ENCODE measurements at regions not wholly inside any gene's neighbourhood (a gene's known extent, or its start where the extent isn't known, plus 50 kb on each side); places are given as distances from the start of the nearest gene placed in this dataset.

DNA sequence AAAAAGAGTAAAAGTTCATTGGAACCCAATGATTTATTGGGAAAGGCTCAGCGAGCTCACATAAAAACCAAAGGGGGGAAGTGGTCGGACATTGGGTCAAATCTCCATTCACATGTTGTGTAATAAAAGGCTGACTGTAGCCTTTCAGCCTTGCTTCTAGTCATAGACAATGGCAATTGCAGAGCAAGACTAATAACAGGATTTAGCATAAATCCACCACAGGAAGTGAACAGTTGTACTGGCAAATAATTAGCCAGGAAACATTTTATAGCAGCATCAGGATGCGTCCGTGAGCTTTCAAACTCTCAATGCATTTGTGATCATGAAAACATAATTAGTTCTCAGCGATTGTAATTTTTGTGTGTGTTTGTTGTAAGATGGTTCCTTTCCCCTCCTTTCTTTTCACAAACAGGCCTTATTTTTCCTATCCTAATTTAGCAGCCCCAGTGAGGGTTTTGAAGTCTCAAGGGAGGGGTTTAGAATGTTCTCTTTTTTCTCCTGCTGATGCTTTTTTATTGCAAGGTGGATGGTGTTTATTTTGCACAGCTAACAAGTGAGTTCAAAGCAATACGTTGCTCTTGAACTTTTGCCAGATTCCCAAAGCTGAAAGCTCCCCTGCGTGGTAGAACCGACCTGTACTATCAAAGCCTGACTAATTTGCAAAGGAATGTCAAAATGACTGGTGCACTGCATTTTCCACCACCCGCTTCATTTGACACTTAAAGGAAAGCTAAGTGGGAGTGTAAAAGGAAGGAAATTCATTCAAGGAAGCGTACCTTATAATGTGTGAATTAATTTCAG lies 105.6 kb downstream of the SPRY2 start:
- Histone ChIP-seq H3K4me1 (ENCODE audit: control insufficient read depth, insufficient read depth, low read length) (peaks cover 19% of the 10 kb centered on the region), H3K9me3 (replicated peaks; ENCODE audit: low read length) (no peaks in the 10 kb centered on the region), H3K27me3 (ENCODE audit: control insufficient read depth, insufficient read depth, low read length) (no peaks in the 10 kb centered on the region), H3K4me3 (ENCODE audit: low read length) (no peak overlapping the region), H3K36me3 (ENCODE audit: insufficient read depth, low read length) (no peaks in the 10 kb centered on the region), H3K4me2 (ENCODE audit: low read length) (peak overlapping the region; percentile 25), H3K9ac (ENCODE audit: low read depth, low read length) (no peak overlapping the region)

DNA sequence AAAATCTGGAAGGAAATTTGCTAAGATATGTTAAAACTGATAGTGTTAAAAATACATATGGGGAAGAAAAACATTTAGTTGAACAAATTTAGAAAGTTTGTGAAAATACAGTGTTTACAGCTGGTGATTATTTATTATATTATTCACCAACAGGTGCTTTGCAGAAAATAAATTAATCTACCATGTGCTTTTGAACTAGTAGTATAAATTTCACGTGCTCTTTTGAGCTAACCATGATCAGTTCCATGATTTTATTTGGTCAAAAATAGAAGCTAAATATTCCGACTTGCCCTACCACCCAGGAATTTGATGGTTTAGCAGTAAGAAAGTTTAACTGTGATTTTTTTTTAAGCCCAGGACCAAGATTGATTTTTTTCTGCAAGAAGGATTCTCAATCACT lies 113.3 kb downstream of the SPRY2 start:
- H3K4me1 ChIP-seq (ENCODE audit: control insufficient read depth, insufficient read depth, low read length): no peaks in the 10 kb centered on the region
- no peak overlapping the region for H3K9ac ChIP-seq (ENCODE audit: low read depth, low read length)
- H3K4me2 ChIP-seq (ENCODE audit: low read length): no peak overlapping the region
- no peak overlapping the region for H3K4me3 ChIP-seq (ENCODE audit: low read length)
- H3K36me3 ChIP-seq (ENCODE audit: insufficient read depth, low read length): no peaks in the 10 kb centered on the region
- H3K27me3 ChIP-seq (ENCODE audit: control insufficient read depth, insufficient read depth, low read length): no peaks in the 10 kb centered on the region
- no peaks in the 10 kb centered on the region for H3K9me3 ChIP-seq (replicated peaks; ENCODE audit: low read length)

DNA sequence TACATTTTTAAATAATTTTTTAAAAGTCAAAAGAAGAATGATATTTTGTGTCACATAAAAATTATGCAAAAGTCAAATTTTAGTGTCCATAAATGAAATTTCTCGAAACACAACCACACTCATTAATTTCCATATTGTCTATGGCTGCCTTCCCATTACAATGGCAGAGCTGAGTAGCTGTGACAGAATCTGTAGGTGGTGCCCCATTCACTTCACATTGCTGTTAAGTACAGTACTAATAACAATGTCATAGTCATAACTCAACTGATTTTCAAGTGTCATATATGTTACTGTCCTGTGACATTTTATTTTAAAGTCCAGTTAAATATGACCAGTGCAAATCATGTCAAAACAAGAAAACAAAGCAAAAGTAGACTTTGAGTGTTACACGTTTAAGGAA lies 114.3 kb downstream of the SPRY2 start:
- Histone ChIP-seq H3K4me2 (ENCODE audit: low read length) (no peak overlapping the region), H3K27me3 (ENCODE audit: control insufficient read depth, insufficient read depth, low read length) (no peaks in the 10 kb centered on the region), H3K36me3 (ENCODE audit: insufficient read depth, low read length) (no peaks in the 10 kb centered on the region), H3K9me3 (replicated peaks; ENCODE audit: low read length) (no peaks in the 10 kb centered on the region), H3K4me1 (ENCODE audit: control insufficient read depth, insufficient read depth, low read length) (no peaks in the 10 kb centered on the region), H3K9ac (ENCODE audit: low read depth, low read length) (no peak overlapping the region), H3K4me3 (ENCODE audit: low read length) (no peak overlapping the region)

DNA sequence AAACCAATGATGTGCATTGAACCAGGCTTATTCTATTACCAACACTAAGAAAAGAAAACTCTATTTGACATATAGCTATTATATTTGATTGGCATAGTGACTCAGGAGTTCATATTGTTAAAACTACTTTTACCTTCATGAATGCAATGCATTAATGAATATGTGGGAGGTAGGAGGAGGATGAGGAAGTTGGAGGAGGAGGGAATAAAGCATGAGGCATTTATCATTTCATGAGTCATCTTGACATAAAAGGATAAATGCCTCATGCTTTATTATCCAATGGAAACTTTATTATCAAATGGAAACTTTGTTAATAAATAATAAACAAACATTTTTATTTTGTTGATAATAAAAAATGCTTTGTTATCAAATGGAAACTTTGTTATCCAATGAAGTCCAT lies 116.5 kb downstream of the SPRY2 start:
- Histone ChIP-seq H3K27me3 (ENCODE audit: control insufficient read depth, insufficient read depth, low read length) (no peaks in the 10 kb centered on the region), H3K9me3 (replicated peaks; ENCODE audit: low read length) (no peaks in the 10 kb centered on the region), H3K4me3 (ENCODE audit: low read length) (no peak overlapping the region), H3K36me3 (ENCODE audit: insufficient read depth, low read length) (no peaks in the 10 kb centered on the region), H3K9ac (ENCODE audit: low read depth, low read length) (no peak overlapping the region), H3K4me2 (ENCODE audit: low read length) (no peak overlapping the region), H3K4me1 (ENCODE audit: control insufficient read depth, insufficient read depth, low read length) (no peaks in the 10 kb centered on the region)

DNA sequence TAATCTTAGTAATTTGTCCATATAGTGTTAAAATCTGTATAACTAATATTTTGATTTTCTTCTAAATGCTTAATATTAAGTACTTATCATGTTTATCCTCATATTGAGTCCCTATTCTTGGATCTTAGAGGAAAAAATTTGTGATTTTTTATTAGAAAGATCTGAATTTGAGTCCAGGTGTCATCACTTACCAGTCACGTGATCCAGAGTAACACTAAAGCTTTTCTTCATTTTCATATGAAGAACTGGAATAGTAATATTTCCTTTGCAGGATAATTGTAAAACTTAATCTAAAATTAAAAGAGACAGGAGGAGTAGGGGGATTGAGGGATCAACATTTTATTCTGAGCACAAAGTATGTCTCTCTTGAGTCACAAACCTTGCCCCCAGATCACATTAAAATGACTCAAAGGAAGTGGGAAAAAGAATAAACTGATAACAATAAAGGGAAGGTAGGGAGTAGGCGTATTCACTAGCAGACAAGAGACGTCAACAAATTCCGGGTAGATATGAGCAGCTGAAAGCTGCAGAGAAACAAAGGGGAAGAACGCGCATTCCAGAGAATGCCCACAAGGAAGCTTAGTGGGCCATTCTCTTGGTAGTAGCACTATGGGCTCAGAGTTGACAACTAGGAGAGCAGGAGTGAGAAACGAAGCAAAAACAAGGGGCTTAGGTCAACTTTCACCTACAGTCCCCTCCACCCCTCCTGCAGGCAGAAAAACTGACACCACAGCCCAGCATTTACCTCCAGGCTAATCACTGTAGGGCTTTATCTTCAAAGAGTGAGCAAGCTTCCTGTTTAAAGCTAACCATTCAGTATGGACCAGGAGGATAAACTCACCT lies 123.1 kb downstream of the SPRY2 start:
- Histone ChIP-seq H3K4me3 (ENCODE audit: low read length) (no peak overlapping the region), H3K4me1 (ENCODE audit: control insufficient read depth, insufficient read depth, low read length) (peaks cover 4% of the 10 kb centered on the region), H3K4me2 (ENCODE audit: low read length) (no peak overlapping the region), H3K9me3 (replicated peaks; ENCODE audit: low read length) (no peaks in the 10 kb centered on the region), H3K27me3 (ENCODE audit: control insufficient read depth, insufficient read depth, low read length) (no peaks in the 10 kb centered on the region), H3K36me3 (ENCODE audit: insufficient read depth, low read length) (no peaks in the 10 kb centered on the region), H3K9ac (ENCODE audit: low read depth, low read length) (no peak overlapping the region)

DNA sequence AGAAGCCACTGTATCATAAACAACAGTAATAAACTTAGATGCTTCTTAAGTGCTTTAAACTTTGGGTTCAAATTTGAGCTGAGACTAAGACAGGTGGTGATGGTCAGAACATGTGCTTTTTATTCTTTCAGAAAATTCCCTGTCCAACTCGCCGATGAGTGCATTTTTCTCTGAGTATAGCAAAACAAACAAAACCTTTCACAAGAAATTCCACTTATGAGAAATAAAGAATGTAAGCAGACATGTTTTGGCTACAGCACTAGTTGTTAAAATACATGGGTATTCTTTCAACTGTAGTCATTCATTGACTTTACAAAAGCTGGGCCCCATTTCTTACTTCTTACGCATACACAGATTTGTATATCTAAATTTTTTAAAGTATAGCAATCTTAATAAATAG lies 125.6 kb downstream of the SPRY2 start:
- peaks cover 4% of the 10 kb centered on the region for H3K4me1 ChIP-seq (ENCODE audit: control insufficient read depth, insufficient read depth, low read length)
- no peak overlapping the region for H3K4me2 ChIP-seq (ENCODE audit: low read length)
- H3K27me3 ChIP-seq (ENCODE audit: control insufficient read depth, insufficient read depth, low read length): no peaks in the 10 kb centered on the region
- H3K9ac ChIP-seq (ENCODE audit: low read depth, low read length): no peak overlapping the region
- H3K4me3 ChIP-seq (ENCODE audit: low read length): no peak overlapping the region
- no peaks in the 10 kb centered on the region for H3K36me3 ChIP-seq (ENCODE audit: insufficient read depth, low read length)
- H3K9me3 ChIP-seq (replicated peaks; ENCODE audit: low read length): no peaks in the 10 kb centered on the region

DNA sequence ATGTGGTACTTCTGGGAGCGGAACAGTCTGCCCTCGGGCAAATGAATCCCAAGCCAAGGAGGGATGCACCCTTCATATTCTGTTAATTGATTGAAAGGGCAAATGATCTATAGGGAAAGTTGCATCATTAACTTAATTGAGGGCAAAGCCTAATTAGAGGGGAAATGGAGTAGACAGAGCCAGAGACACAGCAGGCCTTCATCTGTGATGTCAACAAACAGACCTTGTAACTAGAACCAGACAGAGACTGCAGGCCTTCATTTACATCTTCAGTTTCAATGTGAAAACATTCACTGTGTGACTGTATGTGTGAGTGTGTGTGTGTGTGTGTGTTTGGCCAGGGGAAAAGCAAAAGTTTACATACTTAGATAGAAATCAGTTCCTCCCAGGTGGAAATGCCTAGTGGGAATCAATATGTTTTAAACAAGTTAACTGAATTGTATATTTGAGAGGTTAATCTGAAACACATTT lies 126.4 kb downstream of the SPRY2 start:
- Histone ChIP-seq H3K36me3 (ENCODE audit: insufficient read depth, low read length) (no peaks in the 10 kb centered on the region), H3K27me3 (ENCODE audit: control insufficient read depth, insufficient read depth, low read length) (no peaks in the 10 kb centered on the region), H3K9me3 (replicated peaks; ENCODE audit: low read length) (no peaks in the 10 kb centered on the region), H3K4me1 (ENCODE audit: control insufficient read depth, insufficient read depth, low read length) (peaks cover 4% of the 10 kb centered on the region), H3K4me3 (ENCODE audit: low read length) (no peak overlapping the region), H3K4me2 (ENCODE audit: low read length) (no peak overlapping the region), H3K9ac (ENCODE audit: low read depth, low read length) (no peak overlapping the region)

DNA sequence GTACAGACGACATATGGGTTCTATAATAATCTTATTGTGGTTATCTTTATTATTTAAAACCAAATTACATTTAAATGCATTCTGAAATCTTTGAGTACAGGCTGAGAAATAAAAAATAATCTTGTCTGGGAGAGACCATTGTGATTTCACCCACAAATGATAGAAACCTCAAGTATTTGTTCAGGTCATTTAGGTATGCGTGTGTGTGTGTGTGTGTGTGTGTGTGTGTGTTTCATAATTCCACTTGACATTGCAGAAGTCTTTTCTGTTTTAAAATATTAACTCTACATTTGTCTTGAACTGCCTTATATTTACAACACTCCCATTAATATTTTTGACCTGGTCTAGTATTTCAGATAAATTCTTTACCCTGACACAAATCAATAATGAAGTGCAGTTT lies 126.9 kb downstream of the SPRY2 start:
- Histone ChIP-seq H3K36me3 (ENCODE audit: insufficient read depth, low read length) (no peaks in the 10 kb centered on the region), H3K4me3 (ENCODE audit: low read length) (no peak overlapping the region), H3K4me2 (ENCODE audit: low read length) (no peak overlapping the region)

DNA sequence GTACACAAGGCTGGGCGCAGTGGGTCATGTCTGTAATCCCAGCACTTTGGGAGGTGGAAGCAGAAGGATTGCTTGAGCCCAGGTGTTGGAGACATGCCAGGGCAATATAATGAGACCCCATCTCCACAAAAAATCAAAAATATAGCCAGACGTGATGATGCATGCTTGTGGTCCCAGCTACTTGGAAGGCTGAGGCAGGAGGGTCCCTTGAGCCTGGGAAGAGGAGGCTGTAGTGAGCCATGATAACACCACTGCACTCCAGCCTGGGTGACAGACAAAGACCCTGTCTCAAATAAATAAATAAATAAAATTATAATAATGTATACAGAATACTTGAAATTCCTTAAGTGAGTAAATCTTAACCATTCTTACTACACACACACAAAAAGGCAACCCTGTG lies 127.7 kb downstream of the SPRY2 start:
- H3K9me3 ChIP-seq (replicated peaks; ENCODE audit: low read length): no peaks in the 10 kb centered on the region
- H3K27me3 ChIP-seq (ENCODE audit: control insufficient read depth, insufficient read depth, low read length): no peaks in the 10 kb centered on the region
- no peak overlapping the region for H3K4me3 ChIP-seq (ENCODE audit: low read length)
- H3K9ac ChIP-seq (ENCODE audit: low read depth, low read length): no peak overlapping the region
- peaks cover 4% of the 10 kb centered on the region for H3K4me1 ChIP-seq (ENCODE audit: control insufficient read depth, insufficient read depth, low read length)
- no peak overlapping the region for H3K4me2 ChIP-seq (ENCODE audit: low read length)
- H3K36me3 ChIP-seq (ENCODE audit: insufficient read depth, low read length): no peaks in the 10 kb centered on the region

More for the DNA sequence above, 126.9 kb downstream of the SPRY2 start:
- no peak overlapping the region for H3K9ac ChIP-seq (ENCODE audit: low read depth, low read length)
- H3K27me3 ChIP-seq (ENCODE audit: control insufficient read depth, insufficient read depth, low read length): no peaks in the 10 kb centered on the region
- H3K9me3 ChIP-seq (replicated peaks; ENCODE audit: low read length): no peaks in the 10 kb centered on the region
- peaks cover 4% of the 10 kb centered on the region for H3K4me1 ChIP-seq (ENCODE audit: control insufficient read depth, insufficient read depth, low read length)

DNA sequence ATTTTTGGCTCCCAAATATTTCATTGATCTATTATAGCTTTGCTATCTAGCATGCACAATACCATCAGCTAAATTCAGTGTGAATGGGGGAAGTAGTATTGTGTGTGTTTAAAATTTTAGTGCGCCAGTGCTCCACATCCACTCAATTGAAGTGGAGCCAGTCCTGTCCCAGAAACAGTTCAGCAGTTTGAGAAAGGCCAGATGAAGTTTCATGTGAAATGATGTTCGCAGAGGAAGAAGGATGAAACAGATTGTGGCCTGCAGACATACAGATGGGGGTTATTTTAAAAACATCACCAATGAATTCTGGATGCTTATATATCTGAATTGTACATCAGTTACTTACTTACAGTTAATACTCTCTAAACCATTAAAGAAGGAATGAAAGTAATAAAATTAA lies 129.4 kb downstream of the SPRY2 start:
- no peaks in the 10 kb centered on the region for H3K9me3 ChIP-seq (replicated peaks; ENCODE audit: low read length)
- H3K4me1 ChIP-seq (ENCODE audit: control insufficient read depth, insufficient read depth, low read length): no peaks in the 10 kb centered on the region
- H3K4me3 ChIP-seq (ENCODE audit: low read length): no peak overlapping the region
- H3K27me3 ChIP-seq (ENCODE audit: control insufficient read depth, insufficient read depth, low read length): no peaks in the 10 kb centered on the region
- H3K9ac ChIP-seq (ENCODE audit: low read depth, low read length): no peak overlapping the region
- H3K4me2 ChIP-seq (ENCODE audit: low read length): no peak overlapping the region
- no peaks in the 10 kb centered on the region for H3K36me3 ChIP-seq (ENCODE audit: insufficient read depth, low read length)

DNA sequence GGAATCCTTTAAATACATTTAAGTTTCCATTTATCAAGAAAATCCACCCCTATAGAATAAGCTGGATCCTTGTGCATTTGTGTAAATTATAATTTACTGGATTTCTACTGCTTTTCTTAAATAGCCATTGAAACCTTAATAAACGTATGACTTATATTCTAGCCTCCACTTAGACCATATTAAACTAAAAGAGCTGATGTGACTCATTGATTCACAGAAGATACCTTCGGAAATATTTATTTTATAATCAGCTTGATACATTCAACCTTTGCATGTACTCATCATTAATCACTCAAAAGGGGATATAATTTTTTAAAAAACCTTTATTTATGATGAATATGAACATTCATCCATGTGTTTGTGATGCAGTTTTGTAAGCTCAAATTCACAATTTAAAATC lies 136.3 kb downstream of the SPRY2 start:
- no peaks in the 10 kb centered on the region for H3K4me1 ChIP-seq (ENCODE audit: control insufficient read depth, insufficient read depth, low read length)
- H3K4me2 ChIP-seq (ENCODE audit: low read length): no peak overlapping the region
- H3K36me3 ChIP-seq (ENCODE audit: insufficient read depth, low read length): no peaks in the 10 kb centered on the region
- H3K9ac ChIP-seq (ENCODE audit: low read depth, low read length): no peak overlapping the region
- H3K27me3 ChIP-seq (ENCODE audit: control insufficient read depth, insufficient read depth, low read length): no peaks in the 10 kb centered on the region
- no peak overlapping the region for H3K4me3 ChIP-seq (ENCODE audit: low read length)
- no peaks in the 10 kb centered on the region for H3K9me3 ChIP-seq (replicated peaks; ENCODE audit: low read length)
